GM12873 (cell line): ENCODE measurements at regions not wholly inside any gene's neighbourhood (a gene's known extent, or its start where the extent isn't known, plus 50 kb on each side); places are given as distances from the start of the nearest gene placed in this dataset.

Experiments
- CTCF ChIP-seq: IDR thresholded peaks from 2 replicates; pipeline ENCODE4 v1.5.1; 2012; ENCODE audit warnings: low read depth, mild to moderate bottlenecking, moderate library complexity, low read length, control low read depth; ENCODE audit not compliant: insufficient read depth; ENCODE audit errors: missing control alignments

- no peak for TF ChIP-seq CTCF
Measured at GRCh38 chr15:26048669-26049068, 185.5 kb upstream of the ATP10A start.

- TF ChIP-seq CTCF = no peak
Measured at GRCh38 chr15:26045516-26045915, 182.4 kb upstream of the ATP10A start.

DNA sequence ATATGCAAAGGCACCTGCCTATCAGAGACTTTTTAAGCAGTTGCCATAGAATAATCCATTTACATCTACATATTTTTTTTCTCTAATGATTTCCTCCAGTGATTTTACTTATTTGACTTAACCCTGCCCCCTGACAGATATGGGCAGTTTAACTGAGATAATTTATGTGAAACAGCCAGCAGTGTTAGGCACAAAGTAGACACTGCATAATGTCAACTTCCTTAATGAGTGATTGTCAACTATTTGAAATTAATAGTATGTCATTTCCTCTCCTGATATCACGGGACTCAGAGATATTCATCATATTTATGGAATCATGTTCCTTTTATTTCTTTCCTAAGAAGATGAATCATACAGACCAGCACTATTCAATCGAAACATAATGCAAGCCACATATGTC lies 179.9 kb upstream of the ATP10A start:
- TF ChIP-seq CTCF = no peak

DNA sequence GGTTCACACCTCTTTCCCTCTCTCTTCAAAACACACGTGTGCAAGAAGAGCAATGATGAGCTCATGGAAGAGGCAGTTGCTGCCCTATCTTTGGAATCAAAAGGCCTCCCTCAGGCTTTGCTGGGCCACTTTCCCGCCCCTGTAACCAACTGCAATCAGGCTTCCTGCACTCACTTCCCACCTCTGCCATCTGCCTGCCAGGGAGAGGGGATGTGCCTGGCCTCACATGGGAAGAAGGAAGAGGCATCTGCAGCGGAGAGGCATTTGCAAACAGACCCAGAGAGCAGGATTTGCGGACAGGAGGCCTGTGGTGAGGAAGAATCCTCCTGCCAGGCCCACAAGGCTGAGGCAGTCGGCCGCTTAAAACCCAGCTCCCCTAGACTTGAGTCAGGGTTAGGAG lies 175.6 kb upstream of the ATP10A start:
- no peak for TF ChIP-seq CTCF

DNA sequence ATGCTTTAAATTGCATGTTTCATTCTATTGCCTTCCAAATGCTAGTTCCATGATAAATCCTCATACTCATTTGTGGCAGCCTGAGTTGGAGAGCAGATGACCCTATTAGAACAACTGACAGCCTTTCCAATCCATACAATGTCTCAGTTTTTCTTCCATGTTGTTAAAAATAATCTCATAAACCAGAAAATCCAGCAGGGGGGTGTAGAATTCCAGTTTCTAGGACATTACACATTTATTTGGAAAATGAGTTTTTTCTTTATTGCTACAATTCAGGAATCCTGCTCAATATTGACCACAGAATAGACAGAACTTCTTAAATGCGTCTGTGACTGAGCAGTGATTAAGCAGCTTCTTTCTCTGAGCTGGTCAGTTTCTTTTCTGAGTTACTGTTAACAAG lies 174.2 kb upstream of the ATP10A start:
- no peak for TF ChIP-seq CTCF

GRCh38 chr15:26033493-26033892 lies 170.4 kb upstream of the ATP10A start:
- TF ChIP-seq CTCF = no peak

DNA sequence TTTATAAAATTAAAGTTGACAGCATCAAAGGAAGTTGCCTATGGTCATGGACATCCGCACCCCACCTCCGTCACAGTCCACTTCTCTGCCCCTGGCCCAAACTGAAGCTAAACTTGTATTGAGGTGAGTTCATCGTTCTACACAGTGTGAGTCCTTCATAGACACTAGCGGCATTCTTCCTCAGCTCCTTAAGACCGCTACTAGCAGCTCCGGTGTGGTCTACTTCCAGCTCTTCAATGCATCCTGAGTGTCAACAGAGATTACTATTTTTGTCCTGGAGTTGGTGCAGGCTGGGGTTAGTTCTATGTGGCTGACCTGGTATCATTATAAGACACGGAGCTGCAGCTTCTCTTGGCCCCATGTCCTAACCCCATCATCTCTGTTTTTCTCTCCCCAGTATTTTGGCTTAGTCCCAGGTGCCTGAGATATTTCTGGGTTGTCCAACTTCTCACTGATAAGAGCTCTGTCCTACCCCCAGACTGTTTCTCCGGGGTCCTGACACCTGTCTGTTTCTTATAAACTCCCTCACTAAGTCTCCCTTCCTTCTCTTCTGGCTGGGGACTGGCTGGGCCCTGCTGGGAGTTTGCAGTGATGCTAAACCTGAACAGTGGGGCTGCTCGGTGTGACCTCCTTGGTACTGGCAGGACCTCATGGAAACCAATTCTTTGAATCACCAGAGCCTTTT lies 169.2 kb upstream of the ATP10A start:
- no peak for TF ChIP-seq CTCF
